ENCODE measurements at regions not wholly inside any gene's neighbourhood (a gene's known extent, or its start where the extent isn't known, plus 50 kb on each side); places are given as distances from the start of the nearest gene placed in this dataset.

GRCh38 chr13:21948769-21949474 is 278.0 kb downstream of the FGF9 start:
- TF ChIP-seq CTCF (IDR thresholded peaks at IDR 0.05) (no peak), POLR2A (IDR thresholded peaks at IDR 0.05) (no peak)

All from lower leg skin (tissue), 3 donors.